HG03066 (cell line): ENCODE measurements at regions not wholly inside any gene's neighbourhood (a gene's known extent, or its start where the extent isn't known, plus 50 kb on each side); places are given as distances from the start of the nearest gene placed in this dataset.

Experiments used
- ATAC-seq: cut with Tn5 transposase; IDR thresholded peaks from one replicate; pipeline ENCODE4 v1.9.1; 2021; ENCODE audit warnings: low read depth; ENCODE audit not compliant: unreplicated experiment

- ATAC-seq = no peak
These were observed 195.5 kb upstream of the CTAGE1 start for GRCh38 chr18:22613058-22613690.

- no peak for ATAC-seq
These were observed 196.1 kb upstream of the CTAGE1 start for GRCh38 chr18:22613788-22614187.

DNA sequence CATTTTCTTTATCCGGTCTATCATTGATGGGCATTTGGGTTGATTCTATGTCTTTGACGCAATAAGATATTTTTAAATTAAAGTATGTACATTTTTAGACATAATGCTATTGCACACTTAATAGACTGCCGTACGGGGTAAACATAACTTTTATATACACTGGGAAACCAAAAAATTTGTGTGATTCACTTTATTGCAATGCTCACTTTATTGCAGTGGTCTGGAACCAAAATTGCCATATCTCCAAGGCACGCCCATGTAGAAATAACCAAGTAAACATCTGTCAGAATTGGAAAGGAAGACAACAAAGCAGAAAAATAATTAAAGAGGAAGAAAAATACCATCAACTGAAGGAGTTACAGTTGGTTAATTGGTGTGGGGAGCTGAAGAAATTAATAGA lies 205.8 kb upstream of the CTAGE1 start:
- no peak for ATAC-seq

DNA sequence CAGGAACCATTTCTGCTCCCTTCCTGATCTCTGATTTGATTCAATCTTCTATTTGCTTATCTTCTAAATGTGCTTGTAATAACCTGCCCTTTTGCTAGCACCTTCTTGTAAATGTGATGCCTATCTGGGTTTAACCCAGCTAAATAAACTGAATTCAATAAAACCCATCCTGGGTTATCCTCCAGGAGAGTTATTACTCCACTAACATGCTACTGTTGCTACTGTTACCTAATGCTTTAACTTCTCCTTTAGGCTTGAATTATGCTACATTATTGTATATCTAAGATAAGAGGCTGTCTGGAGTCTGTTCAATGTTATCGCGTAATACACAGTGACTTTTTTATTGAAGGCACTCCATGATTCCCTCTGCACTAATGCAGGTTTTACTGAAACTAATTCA lies 206.5 kb upstream of the CTAGE1 start:
- no peak for ATAC-seq

DNA sequence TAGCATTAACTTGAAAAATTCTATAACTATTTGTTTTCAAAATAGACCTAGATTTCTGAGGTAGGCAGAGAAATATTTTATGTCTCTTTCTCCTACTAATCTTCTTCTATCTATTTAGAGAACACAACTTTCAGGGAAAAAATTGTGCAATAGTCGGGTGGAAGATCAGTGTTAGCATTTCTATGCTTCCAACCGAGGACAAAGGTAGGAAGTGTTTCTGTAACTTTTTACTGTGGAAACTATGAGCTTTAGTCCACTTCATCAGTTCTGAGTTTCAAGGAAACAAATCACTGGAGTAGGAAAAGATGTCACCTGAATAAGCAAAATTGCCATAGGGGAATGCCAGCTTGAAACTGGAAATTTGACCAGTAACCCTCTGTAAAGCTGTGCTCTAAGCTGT lies 207.7 kb upstream of the CTAGE1 start:
- no peak for ATAC-seq

DNA sequence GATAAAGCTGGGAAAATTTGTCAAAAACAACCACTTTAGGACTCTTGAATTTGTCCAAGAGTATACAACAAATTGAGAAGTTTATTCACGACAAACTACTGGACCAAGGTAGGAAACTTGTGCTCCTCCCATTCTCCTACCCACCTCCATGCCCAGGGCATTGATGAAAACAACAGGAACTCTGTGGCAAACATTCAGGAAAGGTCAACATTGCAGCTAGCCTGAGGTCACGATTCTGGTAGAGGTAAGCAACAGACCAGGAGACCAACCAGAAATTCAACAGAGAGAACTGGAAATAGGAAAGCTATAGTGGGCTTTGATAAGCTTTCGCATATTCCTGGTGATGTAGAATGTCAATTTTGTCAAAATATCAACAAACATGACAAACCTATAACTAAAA lies 209.1 kb upstream of the CTAGE1 start:
- no peak for ATAC-seq

DNA sequence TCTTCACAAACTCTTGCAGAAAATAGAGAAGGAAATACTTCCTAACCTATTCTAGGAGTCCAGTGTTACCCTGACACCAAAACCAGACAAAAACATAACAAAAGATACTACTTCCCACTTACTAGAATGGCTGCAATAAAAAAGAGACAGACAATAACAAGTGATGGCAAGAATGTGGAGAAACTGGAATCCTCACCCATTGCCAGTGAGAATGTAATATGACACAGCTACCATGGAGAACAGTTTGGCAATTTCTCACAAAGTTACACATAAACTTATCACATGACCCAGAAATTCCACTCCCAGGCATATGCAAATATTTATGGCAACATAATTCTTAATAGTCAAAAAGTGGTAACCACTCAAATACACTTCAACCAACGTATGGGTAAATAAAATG lies 209.8 kb upstream of the CTAGE1 start:
- no peak for ATAC-seq

GRCh38 chr18:22628795-22629510 lies 211.2 kb upstream of the CTAGE1 start:
- no peak for ATAC-seq

GRCh38 chr18:22630980-22631379 lies 213.3 kb upstream of the CTAGE1 start:
- ATAC-seq = no peak

GRCh38 chr18:22632191-22632590 lies 214.5 kb upstream of the CTAGE1 start:
- ATAC-seq = no peak

- ATAC-seq = no peak
These were observed 216.7 kb upstream of the CTAGE1 start for GRCh38 chr18:22634464-22634863.

GRCh38 chr18:22637787-22638186 lies 220.1 kb upstream of the CTAGE1 start:
- ATAC-seq = no peak

- ATAC-seq = no peak
These were observed 221.3 kb upstream of the CTAGE1 start for GRCh38 chr18:22639026-22639463.

DNA sequence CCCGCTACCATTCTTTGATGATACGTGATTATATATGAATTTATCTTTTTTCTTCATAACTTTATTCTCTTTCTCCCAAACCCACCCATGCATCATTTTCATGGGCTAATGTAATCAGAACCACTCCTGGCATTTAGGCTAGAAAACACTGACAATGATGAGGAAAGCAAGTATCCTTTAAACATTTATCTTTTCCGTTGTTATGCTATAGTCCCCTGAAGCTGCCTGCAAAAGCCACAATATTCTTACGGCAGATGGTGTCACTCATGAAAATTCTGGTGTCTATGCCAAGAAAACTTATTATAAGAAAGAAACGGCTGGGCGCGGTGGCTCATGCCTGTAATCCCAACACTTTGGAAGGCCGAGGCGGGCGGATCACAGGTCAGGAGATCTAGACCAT lies 221.8 kb upstream of the CTAGE1 start:
- ATAC-seq = no peak

DNA sequence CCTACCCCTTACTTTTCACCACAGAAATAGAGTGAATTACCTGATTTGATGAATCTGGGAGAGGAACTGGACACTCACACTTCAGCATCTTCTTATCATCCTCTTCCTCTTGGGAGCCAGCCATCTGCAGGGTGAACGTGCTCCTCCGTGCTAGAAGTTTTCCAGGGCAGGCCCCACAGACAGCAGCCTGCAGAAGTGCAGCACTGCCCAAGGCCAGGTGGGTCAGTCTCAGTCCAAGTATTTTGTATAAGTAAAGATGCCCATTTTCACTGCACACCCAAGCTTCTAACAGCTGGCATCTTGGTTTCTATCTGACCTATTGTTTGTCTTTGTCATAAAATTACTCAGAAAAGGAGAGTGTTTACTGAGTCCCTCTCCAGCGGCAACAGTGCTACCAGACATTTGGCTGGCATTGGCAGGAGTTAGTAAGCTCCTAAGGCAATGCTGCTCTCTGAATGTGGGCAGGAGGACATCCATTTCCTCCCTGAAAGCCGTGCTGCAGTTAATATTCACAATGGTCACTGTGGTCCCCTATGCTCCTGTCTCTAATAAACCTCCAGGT lies 222.6 kb upstream of the CTAGE1 start:
- ATAC-seq = no peak

GRCh38 chr18:22641958-22642357 lies 224.2 kb upstream of the CTAGE1 start:
- ATAC-seq = no peak

- no peak for ATAC-seq
These were observed 226.0 kb upstream of the CTAGE1 start for GRCh38 chr18:22643731-22644130.

DNA sequence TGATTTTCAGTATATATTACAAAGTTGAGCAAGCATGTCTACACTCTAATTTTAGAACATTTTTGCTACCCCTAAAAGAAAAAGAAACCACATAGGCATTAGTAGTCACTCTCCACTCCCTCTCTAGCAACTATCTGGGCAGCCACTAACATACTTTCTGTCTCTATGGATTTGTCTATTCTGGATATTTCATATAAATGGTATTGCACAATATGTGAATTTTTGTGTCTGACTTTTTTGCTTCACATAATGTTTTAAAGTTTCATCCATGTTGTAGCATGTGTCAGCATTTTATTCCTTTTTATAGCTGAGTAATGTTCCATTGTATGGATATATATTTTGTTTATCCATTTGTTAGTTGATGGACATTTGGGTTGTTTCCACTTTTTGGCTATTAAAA lies 232.5 kb upstream of the CTAGE1 start:
- ATAC-seq = no peak

- ATAC-seq = no peak
These were observed 239.9 kb upstream of the CTAGE1 start for GRCh38 chr18:22657619-22658018.

DNA sequence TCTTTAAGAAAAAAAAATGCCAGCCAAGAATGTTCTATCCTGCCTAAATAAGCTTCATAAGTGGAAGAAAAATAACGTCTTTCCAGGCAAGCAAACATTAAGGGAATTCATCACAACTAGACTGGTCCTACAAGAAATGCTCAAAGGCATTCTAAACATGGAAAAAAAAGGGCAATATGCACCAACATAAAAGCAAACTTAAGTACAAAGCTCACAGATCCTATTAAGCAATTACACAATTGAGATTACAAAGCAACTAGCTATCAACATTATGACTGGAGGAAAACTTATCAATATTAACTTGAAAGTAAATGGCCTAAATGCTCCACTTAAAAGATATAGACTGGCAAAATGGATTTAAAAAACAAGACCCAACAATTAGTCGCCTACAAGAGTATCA lies 240.6 kb upstream of the CTAGE1 start:
- ATAC-seq = no peak

DNA sequence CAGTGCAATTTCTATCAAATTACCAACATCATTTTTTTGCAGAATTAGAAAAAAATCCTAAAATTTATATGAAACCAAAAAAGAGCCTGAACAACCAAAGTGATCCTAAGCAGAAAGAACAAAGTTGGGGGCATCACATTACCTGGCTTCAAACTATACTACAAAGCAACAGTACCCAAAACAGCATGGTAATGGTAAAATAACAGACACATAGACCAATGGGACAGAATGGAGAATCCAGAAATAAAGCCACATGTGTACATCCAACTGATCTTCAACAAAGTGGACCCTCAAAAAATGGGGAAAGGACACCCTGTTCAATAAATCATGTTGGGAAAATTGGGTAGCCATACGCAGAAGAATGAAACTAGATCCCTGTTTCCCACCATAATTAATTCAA lies 245.7 kb upstream of the CTAGE1 start:
- no peak for ATAC-seq

GRCh38 chr18:22666411-22666940 lies 248.8 kb upstream of the CTAGE1 start:
- no peak for ATAC-seq
